ENCODE measurements at regions not wholly inside any gene's neighbourhood (a gene's known extent, or its start where the extent isn't known, plus 50 kb on each side); places are given as distances from the start of the nearest gene placed in this dataset.
"Not testable (repeated sequence)": the region's sequence is repeated elsewhere in the genome, so short reads cannot be mapped to it uniquely, and the experiment has no call there.

DNA sequence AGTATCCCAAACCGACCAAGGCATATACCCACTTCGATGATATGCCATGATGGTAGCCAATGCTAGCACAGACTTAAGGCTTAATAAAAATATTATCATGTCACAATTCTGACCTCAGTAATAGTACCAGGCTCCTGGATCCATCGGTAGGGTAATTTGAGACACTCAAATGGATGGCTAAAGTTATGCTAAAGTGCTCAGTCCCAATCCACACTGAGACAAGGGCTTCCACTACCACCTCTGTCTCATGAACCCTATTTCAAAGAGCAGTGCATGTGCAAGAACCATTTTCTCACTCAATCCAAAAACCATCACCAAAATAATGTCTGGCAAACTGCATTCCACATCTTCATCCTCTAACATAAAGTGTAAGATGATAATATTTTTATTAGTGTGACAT is 122.4 kb upstream of the KRR1 start:
- DNase-seq: no peak

DNA sequence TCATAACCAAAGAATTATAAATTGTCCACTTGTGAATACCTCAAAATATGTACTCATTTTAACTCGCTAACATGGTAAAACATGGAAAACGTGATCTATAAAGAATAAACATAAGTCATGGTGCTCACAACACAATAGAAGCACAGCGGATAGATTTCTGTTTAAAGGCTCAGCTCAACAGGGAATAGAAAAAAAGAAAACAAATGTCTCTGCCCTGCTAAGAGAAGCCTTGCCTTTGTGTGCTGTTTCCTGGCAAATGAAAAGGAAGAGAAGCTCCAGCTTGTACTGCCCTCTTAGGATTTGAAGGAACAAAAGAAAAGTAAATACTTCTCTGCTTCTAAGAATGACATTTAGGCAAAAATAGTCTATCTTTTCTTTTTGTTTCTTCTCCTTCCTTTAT is 121.0 kb upstream of the KRR1 start:
- DNase-seq: no peak

DNA sequence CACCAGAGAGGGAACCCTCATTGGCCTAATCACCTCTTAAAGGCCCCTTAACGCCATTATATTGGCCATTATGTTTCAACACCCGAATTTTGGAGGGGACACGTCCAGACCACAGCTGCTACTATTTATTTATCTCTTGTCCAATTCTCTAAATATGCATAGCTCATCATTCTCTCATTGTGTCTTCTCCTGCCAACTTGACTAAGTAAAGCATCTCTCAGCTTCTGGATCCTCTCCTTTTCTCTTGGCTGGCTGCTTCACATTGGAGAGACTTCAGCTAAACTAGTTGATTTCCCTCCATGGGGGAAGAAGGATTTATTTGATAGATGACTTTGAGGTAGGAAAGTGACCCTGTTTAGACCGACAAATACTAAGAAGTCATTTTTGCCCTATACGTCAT is 120.4 kb upstream of the KRR1 start:
- DNase-seq: no peak

DNA sequence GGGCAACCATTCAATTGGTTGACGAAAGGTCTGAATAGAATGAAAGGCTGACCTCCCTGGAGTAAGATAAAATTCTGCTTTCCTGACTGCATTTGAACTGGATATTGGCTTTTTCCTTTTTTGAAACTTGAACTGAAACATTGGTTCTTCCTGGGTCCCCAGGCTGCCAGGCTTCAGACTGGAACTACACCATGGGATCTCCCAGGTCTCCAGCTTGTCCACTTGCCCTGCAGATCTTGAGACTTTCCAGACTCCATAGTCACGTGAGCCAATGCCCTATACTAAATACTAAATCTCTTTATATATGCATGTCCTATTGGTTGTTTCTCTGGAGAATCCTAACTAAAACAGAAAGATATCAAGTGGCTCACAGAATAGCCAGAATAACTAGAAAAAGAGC is 118.7 kb upstream of the KRR1 start:
- no peak for DNase-seq

DNA sequence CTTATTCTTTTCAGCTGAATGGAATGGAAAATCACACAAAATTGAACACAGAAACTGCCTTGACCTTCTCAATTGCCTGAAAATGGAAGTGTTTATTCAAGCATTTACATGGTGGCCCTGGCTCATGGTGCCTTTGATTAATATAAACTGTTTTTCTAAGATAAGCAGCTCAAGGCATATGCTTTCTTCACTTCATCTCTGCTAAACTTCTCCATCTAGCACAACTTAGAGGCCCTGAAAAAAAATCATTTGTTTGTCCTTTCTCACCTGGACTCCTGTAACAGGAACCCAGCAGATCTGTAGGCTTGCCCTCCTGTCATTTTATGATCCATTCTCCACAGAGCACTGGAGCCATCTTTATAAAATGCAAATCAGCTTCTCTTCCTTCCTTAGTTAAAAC is 117.5 kb upstream of the KRR1 start:
- no peak for DNase-seq

DNA sequence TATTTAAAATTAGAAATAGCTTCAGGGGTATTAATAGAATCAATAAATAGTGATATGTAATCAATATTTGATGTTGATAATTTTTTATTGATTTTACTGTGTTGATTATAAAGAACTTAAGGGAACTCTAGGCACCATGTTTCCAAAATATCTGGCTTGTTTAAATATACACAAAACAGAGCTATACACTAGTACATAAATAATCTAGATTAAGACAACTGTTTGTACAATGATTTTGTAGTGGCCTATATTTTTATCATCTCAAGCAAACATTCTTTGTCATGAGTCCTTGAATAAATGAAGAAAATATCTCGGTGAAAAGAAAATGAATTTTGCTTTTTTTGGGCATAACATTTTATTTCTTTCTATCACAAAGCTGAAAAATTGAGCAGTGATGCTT is 117.1 kb upstream of the KRR1 start:
- DNase-seq: no peak

DNA sequence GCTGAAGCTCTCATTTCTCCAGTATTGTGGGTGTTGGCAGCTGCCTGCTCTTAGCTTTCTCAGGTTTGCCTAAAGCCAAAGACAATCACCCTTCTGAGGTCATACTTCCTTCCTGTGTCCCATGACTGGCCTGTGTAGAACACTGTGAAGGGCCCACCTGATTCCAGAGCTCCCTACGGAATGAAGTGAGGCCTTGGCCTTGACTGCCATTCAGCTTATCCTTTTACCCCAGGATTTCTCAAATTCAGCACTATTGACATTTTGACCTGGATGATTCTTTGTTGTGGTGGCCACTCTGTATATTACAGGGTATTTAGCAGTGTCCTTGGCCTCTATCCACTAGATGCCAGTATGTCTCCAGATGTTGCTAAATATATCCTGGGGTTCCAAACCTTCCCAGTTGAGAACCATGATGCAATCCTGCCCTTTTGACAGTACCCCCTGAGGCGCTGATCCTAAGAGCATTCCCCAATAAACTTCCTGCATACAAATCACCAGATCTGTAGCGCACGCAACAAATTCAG is 112.3 kb upstream of the KRR1 start:
- no peak for DNase-seq

- no peak for DNase-seq
These were observed 111.1 kb upstream of the KRR1 start for GRCh38 chr12:75622492-75622891.

- not testable (repeated sequence) for DNase-seq
These were observed 103.0 kb upstream of the KRR1 start for GRCh38 chr12:75614396-75614795.

- DNase-seq: no peak
These were observed 102.6 kb upstream of the KRR1 start for GRCh38 chr12:75613981-75614380.

GRCh38 chr12:75611041-75611440 is 99.6 kb upstream of the KRR1 start:
- DNase-seq: no peak

DNA sequence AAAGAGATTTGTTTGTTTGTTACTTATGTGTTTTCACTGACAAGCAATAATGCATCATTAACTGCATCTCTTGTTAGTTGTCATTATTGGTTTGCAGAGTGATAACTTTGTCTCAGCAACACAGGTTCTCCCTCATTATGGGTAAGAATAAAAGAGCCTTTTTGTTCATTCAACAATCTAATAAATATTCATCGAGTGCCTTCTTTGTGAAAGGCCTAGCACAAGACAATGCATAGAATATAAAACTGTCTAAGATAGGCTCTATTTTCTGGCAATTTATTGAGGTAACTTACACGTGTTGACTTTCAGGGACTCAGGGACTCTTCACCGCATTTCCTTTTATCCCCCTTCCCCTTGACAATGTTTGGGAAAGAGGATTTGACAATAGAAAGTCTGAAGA is 95.5 kb upstream of the KRR1 start:
- DNase-seq: no peak

DNA sequence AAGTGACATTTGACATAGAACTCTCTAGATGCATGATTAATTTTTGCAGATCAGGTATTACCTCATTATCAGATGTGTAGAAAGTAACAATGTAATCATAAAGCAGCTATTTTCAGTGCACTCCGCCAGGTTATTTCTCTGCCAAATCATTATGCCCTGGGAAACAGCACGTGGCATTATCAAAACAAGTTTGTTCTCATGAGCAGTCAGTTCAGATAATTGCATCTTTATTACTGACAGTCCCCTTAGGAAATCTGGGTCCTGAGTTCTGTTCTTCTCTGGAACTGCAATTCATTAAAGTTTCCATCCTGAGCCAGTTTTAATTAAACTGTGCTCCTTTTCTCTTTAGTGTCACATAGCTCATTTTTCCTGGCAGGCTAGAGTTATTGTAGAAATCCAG is 94.7 kb upstream of the KRR1 start:
- DNase-seq: no peak

DNA sequence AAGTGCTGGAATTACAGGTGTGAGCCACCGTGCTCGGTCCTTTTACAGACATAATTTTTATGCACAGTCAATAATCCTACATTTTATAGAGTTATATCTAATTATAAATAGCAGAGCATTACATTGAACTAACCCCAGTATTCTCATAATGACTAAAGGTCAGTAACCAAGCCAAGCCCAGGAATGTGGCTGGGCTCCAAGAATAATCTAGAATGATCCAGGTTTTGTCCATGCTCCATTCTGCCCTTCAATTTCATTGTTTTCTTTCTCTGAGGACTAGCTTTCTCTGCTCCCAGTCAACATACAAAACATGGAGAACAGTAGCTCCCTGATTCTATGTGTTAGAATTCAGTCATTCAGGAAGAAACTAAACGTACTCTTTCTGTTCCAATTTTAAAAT is 92.1 kb upstream of the KRR1 start:
- DNase-seq: no peak

GRCh38 chr12:75602106-75602505 is 90.7 kb upstream of the KRR1 start:
- DNase-seq: no peak

- DNase-seq: no peak
These were observed 88.7 kb upstream of the KRR1 start for GRCh38 chr12:75600146-75600545.

DNA sequence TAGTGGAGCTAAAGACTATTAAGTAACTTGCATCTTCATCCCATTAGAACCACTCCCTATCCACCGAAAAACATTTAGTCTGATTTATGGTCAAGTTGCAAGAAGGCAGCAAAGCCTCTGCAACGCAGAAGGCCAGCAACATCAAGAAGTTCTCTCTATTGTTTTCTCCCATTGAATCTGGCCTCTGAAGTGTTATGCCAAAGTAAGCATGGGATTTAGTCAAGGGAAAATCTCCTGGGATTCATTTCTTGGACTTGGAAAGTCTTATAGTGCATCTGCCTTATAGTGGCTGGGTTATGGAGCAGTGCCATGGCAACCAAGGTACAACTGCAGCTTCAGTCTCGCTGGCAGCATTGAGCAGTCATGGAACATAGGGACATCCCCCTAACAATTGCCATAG is 87.7 kb upstream of the KRR1 start:
- no peak for DNase-seq

DNA sequence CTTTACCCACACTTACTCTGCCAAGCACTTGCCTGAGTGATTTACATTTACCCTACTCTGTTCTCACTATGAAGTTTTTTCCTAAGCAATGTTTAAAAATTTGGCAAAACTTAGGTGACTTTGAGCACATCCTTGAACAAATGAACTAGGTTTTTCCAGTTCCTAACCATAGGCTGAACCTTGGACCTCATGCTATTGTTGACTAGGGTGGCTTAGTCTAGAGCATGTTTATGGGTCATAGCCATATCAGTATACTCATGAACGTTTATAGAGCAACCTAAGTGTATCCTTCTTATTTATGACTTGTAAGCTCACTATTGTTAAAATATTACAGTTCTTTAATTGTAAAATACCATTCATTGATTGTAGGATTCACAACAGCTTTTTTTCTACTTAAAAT is 85.0 kb upstream of the KRR1 start:
- no peak for DNase-seq

DNA sequence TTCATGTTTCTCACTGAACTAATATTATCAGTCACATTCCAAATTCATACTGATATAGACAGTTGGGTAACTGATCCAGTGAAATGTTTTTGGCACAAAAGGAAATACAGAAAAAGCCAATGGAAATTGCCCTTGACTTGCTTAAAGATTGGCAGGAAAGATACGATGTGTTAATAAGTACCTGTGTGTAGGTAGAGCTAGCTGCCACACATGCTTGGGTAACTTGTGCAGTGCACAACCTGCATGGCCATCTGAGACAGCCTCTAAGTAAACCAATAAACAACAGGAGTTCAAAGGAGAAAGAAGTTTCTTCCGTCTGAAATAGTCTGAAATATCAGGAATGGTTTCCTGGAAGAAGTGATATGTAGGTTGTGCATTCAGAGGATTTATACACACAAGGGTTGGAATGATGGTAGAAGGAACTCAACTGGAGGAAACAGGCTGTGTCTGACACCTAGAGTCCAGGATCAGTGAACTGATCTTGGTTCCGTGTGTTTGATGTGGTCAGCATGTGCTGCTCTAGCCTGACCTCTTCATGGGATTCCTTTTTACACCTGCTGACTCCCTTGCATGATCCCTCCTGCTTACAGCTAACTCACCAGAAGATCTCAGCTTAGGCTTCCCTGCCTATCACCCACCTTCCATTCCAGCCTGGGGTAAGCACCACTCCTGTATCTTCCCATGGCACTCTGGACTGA is 81.4 kb upstream of the KRR1 start:
- DNase-seq: no peak

DNA sequence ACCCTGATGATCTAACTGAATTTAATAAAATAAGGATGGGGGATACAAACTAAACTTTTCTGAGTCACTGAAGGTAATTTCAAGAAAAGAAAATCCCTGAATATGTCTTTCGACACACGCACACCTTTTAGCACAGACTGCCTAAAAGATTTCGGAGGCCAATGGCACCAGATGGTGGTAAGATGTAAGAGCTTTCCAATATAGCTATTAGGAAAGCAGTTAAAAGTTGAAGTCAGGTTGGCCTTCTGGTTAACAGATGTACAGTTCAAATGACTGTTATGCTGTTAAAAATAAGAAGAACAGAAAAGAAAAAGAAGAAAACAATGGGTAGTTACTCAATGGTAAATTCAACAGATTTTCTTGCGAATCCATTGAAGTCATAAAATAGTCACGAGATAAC is 80.7 kb upstream of the KRR1 start:
- no peak for DNase-seq

GRCh38 chr12:75591628-75592027 is 80.2 kb upstream of the KRR1 start:
- DNase-seq: no peak

DNA sequence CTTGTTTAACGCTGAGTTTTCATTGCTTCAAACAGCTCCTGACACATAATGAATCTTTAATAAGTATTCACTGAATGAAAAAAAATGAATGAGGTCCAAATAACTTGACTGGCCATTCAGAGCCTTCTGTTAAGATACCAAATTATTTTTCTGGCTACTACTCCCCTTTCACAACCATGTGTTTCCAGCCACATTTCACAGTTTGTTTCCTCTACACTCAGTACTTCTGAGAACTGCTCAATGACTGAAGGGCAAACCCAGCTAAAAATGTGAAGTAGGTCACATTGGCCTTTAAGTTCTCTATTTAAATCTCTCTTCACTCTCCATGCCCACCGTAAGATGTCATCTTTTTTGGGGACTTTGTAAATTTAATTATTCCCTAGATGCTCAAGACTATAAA is 78.4 kb upstream of the KRR1 start:
- DNase-seq: no peak

GRCh38 chr12:75587340-75588106 is 76.1 kb upstream of the KRR1 start:
- no peak for DNase-seq

DNA sequence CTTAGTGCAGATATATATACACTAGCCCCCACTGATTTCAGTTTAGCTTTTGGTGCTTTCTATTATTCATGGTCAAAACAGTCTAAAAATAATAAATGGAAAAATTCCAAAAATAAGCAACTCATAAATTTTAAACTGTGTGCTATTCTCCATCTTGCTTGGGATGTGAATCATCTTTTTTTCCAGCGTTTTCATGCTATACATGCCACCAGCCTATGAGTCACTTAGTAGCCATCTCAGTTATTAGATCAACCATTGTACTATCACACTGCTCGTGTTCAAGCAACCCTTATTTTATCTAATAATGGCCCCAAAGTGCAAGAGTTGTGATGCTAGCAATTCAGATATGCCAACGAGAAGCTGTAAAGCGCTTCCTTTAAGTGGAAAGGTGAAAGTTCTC is 73.9 kb upstream of the KRR1 start:
- no peak for DNase-seq

GRCh38 chr12:75583355-75583754 is 71.9 kb upstream of the KRR1 start:
- DNase-seq: no peak

Data from activated naive CD4-positive, alpha-beta T cell (primary cell).